ENCODE measurements at regions not wholly inside any gene's neighbourhood (a gene's known extent, or its start where the extent isn't known, plus 50 kb on each side); places are given as distances from the start of the nearest gene placed in this dataset.

- FAIRE-seq (no peak), DNase-seq (ENCODE audit: low read depth, low spot score) (no peak), ATAC-seq (no peak)
- Histone ChIP-seq H3K27me3 (replicated peaks in 1 of 2; ENCODE audit: control insufficient read depth in 2 of 2, insufficient read depth in 2 of 2, low read length in 1 of 2) (no peaks in the 10 kb centered on the region), H3K36me3 (ENCODE audit: control insufficient read depth in 2 of 2, insufficient read depth in 2 of 2, low read length in 1 of 2) (no peaks in the 10 kb centered on the region), H3K9ac (ENCODE audit: control insufficient read depth, insufficient read depth, low read length) (no peak overlapping the region), H3K4me2 (ENCODE audit: control insufficient read depth, insufficient read depth) (no peak overlapping the region), H3K4me3 (no peak overlapping the region), H3K27ac (ENCODE audit: control insufficient read depth, insufficient read depth) (no peak overlapping the region), H3K79me2 (ENCODE audit: control insufficient read depth, insufficient read depth, low read length) (no peaks in the 10 kb centered on the region), H2AFZ (ENCODE audit: control insufficient read depth, low read depth, low read length) (no peak overlapping the region), H3K9me3 (replicated peaks; ENCODE audit: control insufficient read depth, insufficient read depth, low read length) (no peaks in the 10 kb centered on the region), H4K20me1 (ENCODE audit: control insufficient read depth, insufficient read depth) (no peaks in the 10 kb centered on the region), H3K4me1 (ENCODE audit: control insufficient read depth, insufficient read depth, low read length) (no peaks in the 10 kb centered on the region)
- BruUV-seq (replicated peaks), result no TSS peak
- TF ChIP-seq ZNF217 (IDR thresholded peaks at IDR 0.05) (no peak), CBFB (IDR thresholded peaks at IDR 0.05; ENCODE audit: low read depth) (no peak), TARDBP (IDR thresholded peaks at IDR 0.05; ENCODE audit: borderline replicate concordance) (no peak), NFYA (IDR thresholded peaks at IDR 0.05; ENCODE audit: borderline replicate concordance, low read depth, low read length) (no peak), KLF5 (IDR thresholded peaks at IDR 0.05; ENCODE audit: partially characterized antibody) (no peak), IRF4 (IDR thresholded peaks at IDR 0.05; ENCODE audit: low read depth, low read length) (no peak)
- WGBS (ENCODE audit: insufficient coverage, insufficient replicate concordance, low lambda C conversion rate, missing lambda C conversion rate), result 0% methylated on average over 1 of the region's 1 CpG
- ChIA-PET RAD21 (ENCODE audit: unreplicated experiment) (interaction anchor here (0.7 kb wide), 1 partner anchor 159 kb away, joined by 3 read pairs; no protein-coding TSS in a partner anchor), POLR2A (no interaction called here), CTCF (no interaction called here), SMC1A (ENCODE audit: uncharacterized antibody, unreplicated experiment) (no interaction called here)
- intact Hi-C loops (cut with micrococcal nuclease; ENCODE audit: unreplicated experiment), result no loop called here
- in situ Hi-C loops (cut with MboI), result no loop called here
Measured at GRCh38 chr5:15183520-15183919, 311.9 kb upstream of the ANKH start.

DNA sequence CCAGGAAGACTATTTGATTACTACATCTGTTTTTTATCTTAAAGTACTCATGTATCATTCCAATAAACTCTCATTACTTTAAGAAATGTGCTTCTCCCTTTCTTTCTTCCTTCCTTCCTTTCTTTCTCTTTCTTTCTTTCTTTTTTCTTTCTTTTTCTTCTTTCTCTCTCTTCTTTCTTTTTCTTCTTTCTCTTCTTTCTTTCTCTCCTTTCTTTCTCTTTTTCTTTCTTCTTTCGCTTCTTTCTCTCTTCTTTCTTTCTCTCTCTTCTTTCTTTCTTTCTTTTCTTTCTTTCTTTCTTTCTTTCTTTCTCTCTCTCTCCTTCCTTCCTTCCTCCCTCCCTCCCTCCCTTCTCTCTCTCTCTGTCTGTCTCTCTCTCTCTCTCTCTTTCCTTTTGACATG lies 298.6 kb upstream of the ANKH start:
- H3K79me2 ChIP-seq (ENCODE audit: control insufficient read depth, insufficient read depth, low read length), result no peaks in the 10 kb centered on the region
- no peak overlapping the region for H2AFZ ChIP-seq (ENCODE audit: control insufficient read depth, low read depth, low read length)
- no peaks in the 10 kb centered on the region for H3K27me3 ChIP-seq (replicated peaks in 1 of 2; ENCODE audit: control insufficient read depth in 2 of 2, insufficient read depth in 2 of 2, low read length in 1 of 2)
- POLR2A ChIA-PET, result no interaction called here
- H3K4me2 ChIP-seq (ENCODE audit: control insufficient read depth, insufficient read depth), result no peak overlapping the region
- H3K9me3 ChIP-seq (replicated peaks; ENCODE audit: control insufficient read depth, insufficient read depth, low read length), result no peaks in the 10 kb centered on the region
- no peak overlapping the region for H3K27ac ChIP-seq (ENCODE audit: control insufficient read depth, insufficient read depth)
- no peaks in the 10 kb centered on the region for H3K4me1 ChIP-seq (ENCODE audit: control insufficient read depth, insufficient read depth, low read length)
- SMC1A ChIA-PET (ENCODE audit: uncharacterized antibody, unreplicated experiment), result no interaction called here
- H3K36me3 ChIP-seq (ENCODE audit: control insufficient read depth in 2 of 2, insufficient read depth in 2 of 2, low read length in 1 of 2), result no peaks in the 10 kb centered on the region
- 0% methylated on average over 1 of the region's 1 CpG for WGBS (ENCODE audit: insufficient coverage, insufficient replicate concordance, low lambda C conversion rate, missing lambda C conversion rate)
- no peak for FAIRE-seq
- no peaks in the 10 kb centered on the region for H4K20me1 ChIP-seq (ENCODE audit: control insufficient read depth, insufficient read depth)
- H3K4me3 ChIP-seq, result no peak overlapping the region
- no peak overlapping the region for H3K9ac ChIP-seq (ENCODE audit: control insufficient read depth, insufficient read depth, low read length)
- CTCF ChIA-PET, result no interaction called here
- no peak for DNase-seq (ENCODE audit: low read depth, low spot score)
- in situ Hi-C loops (cut with MboI) (no loop called here), intact Hi-C loops (cut with micrococcal nuclease; ENCODE audit: unreplicated experiment) (no loop called here)
- no TSS peak for BruUV-seq (replicated peaks)
- ATAC-seq, result no peak
- TF ChIP-seq POLR2AphosphoS2 (IDR thresholded peaks at IDR 0.05; ENCODE audit: low read depth, low read length) (no peak), WRNIP1 (IDR thresholded peaks at IDR 0.05; ENCODE audit: borderline replicate concordance, low read depth, low read length) (no peak)
- RAD21 ChIA-PET (ENCODE audit: unreplicated experiment), result no interaction called here
